AG10803 (cell line): ENCODE measurements at regions not wholly inside any gene's neighbourhood (a gene's known extent, or its start where the extent isn't known, plus 50 kb on each side); places are given as distances from the start of the nearest gene placed in this dataset.

ENCODE experiments used
- DNase-seq: peaks from one replicate; pipeline ENCODE4 v3.0.0; 2010; ENCODE audit warnings: low read depth
- H3K4me3 ChIP-seq: 2 replicates; pipeline ENCODE4 v1.5.1; 2011; ENCODE audit warnings: mild to moderate bottlenecking, low read length, control low read depth
- TF ChIP-seq, protein P1 (sequence below): conservative IDR thresholded peaks from 2 replicates; pipeline ENCODE4 v1.5.1; 2011; ENCODE audit warnings: mild to moderate bottlenecking, low read length, control low read depth, inconsistent platforms

DNA sequence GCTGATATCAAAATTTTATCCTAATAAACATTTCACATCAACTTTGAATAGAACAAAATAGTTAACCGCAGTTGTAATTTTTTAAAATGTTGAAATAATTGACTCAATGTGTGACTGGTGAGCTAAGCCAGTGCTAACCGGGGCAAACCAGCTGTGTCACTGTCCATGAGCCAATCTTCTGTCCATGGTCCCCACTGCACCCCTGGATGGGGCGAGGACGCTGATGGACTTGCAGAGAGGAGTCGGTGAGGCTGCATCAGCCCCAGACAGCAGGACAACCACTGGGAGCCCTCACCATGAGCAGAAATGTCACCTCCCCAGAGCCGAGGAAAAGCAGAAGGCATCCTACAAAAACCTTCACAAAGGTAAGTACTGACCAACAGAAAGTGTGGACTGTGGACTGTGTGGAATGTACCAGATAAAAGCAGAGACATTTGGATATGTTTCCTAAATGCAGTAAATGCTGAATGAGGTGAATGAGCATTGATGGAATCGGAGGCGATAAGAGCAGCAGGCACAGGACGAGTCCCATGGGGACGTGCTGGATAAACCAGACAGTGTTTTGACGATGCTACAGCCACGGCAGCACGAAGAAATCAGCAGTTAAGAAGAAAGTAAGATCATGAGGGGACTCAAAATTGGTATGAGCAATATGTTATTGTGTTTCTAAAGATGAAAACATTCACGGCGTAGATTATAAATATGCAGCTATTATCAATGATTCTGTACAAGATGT, 115.0 kb upstream of the BACE2 start:
- DNase-seq, result no peak
- TF ChIP-seq, protein P1, sequence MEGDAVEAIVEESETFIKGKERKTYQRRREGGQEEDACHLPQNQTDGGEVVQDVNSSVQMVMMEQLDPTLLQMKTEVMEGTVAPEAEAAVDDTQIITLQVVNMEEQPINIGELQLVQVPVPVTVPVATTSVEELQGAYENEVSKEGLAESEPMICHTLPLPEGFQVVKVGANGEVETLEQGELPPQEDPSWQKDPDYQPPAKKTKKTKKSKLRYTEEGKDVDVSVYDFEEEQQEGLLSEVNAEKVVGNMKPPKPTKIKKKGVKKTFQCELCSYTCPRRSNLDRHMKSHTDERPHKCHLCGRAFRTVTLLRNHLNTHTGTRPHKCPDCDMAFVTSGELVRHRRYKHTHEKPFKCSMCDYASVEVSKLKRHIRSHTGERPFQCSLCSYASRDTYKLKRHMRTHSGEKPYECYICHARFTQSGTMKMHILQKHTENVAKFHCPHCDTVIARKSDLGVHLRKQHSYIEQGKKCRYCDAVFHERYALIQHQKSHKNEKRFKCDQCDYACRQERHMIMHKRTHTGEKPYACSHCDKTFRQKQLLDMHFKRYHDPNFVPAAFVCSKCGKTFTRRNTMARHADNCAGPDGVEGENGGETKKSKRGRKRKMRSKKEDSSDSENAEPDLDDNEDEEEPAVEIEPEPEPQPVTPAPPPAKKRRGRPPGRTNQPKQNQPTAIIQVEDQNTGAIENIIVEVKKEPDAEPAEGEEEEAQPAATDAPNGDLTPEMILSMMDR, result no peak
- H3K4me3 ChIP-seq, result no peak overlapping the region

DNA sequence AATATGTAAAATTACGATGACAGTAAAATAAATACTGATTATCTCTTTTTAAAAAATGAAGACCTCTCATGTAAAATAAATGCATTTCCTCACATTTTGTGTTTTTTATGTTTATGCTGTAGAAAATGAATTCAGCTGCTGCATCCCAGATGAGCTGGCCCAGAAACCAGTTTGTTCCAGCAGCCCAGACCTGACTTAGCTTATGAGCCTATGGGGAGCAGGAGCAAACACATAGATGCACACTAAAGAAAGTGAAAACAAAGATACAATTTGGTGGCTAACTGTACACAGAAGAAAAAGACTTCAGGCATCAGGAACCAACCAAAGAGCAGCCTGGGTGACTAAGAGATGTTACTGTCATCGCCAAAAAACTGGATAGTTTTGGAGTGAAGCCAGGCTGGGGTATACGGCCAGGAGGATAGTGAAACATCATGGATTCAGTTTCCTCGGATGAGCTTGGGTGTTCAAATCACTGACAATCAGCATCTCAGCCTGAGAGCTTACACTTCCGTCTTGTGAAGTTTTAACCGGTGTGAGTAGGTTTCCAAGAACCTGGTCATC, 113.9 kb upstream of the BACE2 start:
- DNase-seq, result no peak
- no peak overlapping the region for H3K4me3 ChIP-seq
- TF ChIP-seq, protein P1, result no peak

DNA sequence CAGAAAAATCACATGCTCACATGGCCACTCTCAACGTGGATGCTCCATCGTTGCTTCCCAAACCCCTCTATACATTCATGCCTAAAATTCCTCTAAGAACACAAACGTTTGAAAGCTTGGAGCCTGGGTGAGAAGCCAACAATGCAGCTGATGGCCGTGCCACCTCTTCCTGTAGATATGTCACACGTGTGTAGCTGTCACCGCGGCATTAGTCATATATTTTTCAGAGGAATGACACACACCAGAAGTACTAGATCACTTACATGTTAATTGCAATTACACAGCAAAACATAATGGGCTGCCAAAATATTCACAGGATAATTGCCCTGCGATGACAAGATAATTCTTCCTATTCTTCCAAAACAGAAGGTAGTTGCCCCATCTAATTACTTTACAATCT, 112.7 kb upstream of the BACE2 start:
- no peak for DNase-seq
- H3K4me3 ChIP-seq, result no peak overlapping the region
- TF ChIP-seq, protein P1, result no peak

DNA sequence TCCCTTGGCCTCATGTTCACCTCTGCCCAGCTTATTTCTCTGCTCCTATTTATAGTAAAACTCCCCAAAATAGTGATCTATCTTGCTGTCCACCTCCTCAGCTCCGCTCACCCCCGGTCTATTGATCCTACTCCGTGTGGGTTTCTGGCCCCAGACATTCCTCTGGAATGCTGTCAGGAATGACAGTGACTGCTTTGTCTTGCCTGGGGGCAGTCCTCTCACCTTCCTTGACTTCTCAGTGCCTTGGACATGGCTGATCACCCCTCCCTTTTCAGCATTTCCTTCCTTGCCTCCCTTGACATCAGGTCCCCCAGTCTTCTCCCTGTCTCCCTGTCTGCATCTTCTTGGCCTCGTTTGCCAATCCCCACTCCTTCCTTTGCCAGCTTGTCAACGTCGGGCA, 108.1 kb upstream of the BACE2 start:
- H3K4me3 ChIP-seq, result no peak overlapping the region
- DNase-seq, result no peak
- TF ChIP-seq, protein P1, result no peak

DNA sequence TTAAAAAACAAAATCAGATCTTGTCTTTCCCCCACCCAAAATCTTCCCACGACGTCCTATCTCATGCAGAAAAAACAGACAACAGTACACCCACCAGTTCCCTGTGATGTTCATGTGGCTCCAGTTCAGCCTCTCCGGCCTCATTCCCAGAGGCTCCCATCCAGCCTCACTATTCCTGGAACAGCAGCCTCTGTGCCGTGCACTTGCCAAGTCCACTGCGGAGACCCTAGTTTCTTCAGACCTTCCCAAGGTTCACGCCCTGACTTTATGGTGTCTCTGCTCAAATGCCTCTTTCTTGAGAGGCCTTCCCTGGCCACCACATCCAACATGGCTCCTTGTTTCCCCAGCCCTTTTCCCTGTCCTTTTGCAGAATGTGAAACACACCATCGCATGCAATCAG, 106.3 kb upstream of the BACE2 start:
- H3K4me3 ChIP-seq, result no peak overlapping the region
- TF ChIP-seq, protein P1, result no peak
- no peak for DNase-seq

DNA sequence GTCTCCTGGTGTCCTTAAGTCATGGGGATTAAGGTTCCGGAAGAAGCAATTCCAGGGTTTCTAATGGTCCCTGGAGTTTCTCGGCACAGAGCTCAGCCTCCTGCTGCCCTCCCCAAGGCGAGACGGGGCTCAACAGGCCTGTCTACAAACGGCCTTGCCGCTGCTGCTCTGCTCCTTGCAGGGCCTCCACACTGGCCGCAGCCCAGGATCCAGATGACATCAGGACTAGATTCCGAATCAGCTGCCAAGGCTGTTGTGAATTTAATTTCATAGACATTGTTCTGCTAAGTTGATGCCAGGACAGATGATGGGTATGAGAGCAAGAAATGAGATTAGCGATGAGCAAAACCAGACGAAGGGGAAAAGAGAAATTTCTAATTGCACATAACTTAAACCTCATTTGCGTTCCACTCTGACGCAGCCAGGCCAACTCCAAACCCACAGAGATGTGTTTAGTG, 103.6 kb upstream of the BACE2 start:
- no peak overlapping the region for H3K4me3 ChIP-seq
- TF ChIP-seq, protein P1, result no peak
- peak; percentile 57 for DNase-seq

DNA sequence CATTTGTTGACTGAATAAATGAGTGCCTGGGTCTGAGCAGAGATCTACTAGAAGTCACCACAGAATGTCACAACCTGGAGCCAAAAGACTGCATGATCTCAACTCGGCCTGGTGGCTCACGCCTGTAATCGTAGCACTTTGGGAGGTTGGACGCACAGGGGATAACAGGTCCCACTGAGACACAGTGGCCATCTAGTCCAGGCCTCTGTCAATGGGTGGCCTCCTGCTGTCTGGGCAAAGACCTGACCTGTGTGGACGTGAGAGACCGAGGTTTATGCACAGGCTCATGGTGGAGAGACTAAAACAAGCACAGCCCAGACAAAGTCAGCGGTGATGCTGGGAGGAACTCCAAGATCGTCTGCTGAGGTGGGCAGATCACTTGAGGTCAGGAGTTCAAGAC, 103.0 kb upstream of the BACE2 start:
- no peak overlapping the region for H3K4me3 ChIP-seq

More for the DNA sequence above, 103.0 kb upstream of the BACE2 start:
- TF ChIP-seq, protein P1, result no peak
- no peak for DNase-seq
